ENCODE measurements at regions not wholly inside any gene's neighbourhood (a gene's known extent, or its start where the extent isn't known, plus 50 kb on each side); places are given as distances from the start of the nearest gene placed in this dataset.
A peak's percentile ranks its signal among the peaks of the same experiment; 100 is the strongest.

GRCh38 chr4:96073461-96073860 is 233.6 kb downstream of the PDHA2 start:
- 85% methylated on average over 2 of the region's 2 CpGs for WGBS, 2 donors
- TF ChIP-seq, protein P1, sequence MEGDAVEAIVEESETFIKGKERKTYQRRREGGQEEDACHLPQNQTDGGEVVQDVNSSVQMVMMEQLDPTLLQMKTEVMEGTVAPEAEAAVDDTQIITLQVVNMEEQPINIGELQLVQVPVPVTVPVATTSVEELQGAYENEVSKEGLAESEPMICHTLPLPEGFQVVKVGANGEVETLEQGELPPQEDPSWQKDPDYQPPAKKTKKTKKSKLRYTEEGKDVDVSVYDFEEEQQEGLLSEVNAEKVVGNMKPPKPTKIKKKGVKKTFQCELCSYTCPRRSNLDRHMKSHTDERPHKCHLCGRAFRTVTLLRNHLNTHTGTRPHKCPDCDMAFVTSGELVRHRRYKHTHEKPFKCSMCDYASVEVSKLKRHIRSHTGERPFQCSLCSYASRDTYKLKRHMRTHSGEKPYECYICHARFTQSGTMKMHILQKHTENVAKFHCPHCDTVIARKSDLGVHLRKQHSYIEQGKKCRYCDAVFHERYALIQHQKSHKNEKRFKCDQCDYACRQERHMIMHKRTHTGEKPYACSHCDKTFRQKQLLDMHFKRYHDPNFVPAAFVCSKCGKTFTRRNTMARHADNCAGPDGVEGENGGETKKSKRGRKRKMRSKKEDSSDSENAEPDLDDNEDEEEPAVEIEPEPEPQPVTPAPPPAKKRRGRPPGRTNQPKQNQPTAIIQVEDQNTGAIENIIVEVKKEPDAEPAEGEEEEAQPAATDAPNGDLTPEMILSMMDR (IDR thresholded peaks at IDR 0.05): no peak
- TF ChIP-seq POLR2A (IDR thresholded peaks at IDR 0.05): no peak
- Histone ChIP-seq H3K4me1 (no peaks in the 10 kb centered on the region), H3K9me3 (peaks cover 0 to 5% (median 0%) of the 10 kb centered on the region in 3 donors), H3K27ac (no peak overlapping the region), H3K4me3 (no peak overlapping the region), H3K27me3 (no peaks in the 10 kb centered on the region), H3K36me3 (replicated peaks in 1 of 2; ENCODE audit: insufficient read depth in 1 of 2, low read depth in 2 of 2) (no peaks in the 10 kb centered on the region)
- ATAC-seq (no peak), DNase-seq (no peak)
- intact Hi-C loops (cut with DNase I): no loop called here

DNA sequence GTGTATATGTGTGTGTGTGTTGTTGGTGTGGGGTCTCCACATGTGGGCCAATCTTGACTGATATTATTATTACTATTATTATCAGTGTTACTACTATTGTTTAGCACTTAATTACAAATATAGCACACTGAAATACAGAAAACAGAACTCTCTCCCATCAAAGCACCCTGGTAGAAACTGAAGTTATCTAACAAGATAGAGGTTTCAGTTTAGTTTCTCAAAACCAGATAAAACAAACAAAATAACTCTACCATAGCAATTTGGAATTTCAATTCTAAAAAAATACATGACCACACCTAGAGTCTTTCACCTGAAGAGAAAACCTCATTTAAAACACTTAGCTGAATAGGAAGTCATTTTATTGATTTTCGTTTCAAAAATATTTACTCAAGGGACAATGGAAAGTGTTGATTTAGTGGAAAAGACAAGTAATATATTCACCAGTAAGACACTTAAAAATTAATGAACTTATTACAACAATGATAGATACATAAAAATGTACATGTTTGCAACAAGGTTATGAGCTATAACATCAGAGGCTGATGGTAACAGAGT is 252.3 kb downstream of the PDHA2 start:
- H3K27ac ChIP-seq: no peak overlapping the region
- no peaks in the 10 kb centered on the region for H3K9me3 ChIP-seq
- 15 to 23% methylated on average over 1 of the region's 1 CpG for WGBS, 2 donors
- H3K36me3 ChIP-seq (replicated peaks in 1 of 2; ENCODE audit: insufficient read depth in 1 of 2, low read depth in 2 of 2): no peaks in the 10 kb centered on the region
- ATAC-seq (no peak), DNase-seq (no peak)
- H3K27me3 ChIP-seq: no peaks in the 10 kb centered on the region
- H3K4me1 ChIP-seq: peaks cover 20% of the 10 kb centered on the region
- no peak overlapping the region for H3K4me3 ChIP-seq
- intact Hi-C loops (cut with DNase I): no loop called here
- TF ChIP-seq, protein P1 (IDR thresholded peaks at IDR 0.05): no peak
- TF ChIP-seq POLR2A (IDR thresholded peaks at IDR 0.05): no peak

GRCh38 chr4:96093057-96093456 is 253.2 kb downstream of the PDHA2 start:
- intact Hi-C loops (cut with DNase I): no loop called here
- Histone ChIP-seq H3K27ac (peak overlapping the region in 2 of 4 donors; percentile 44 to 62), H3K36me3 (replicated peaks in 1 of 2; ENCODE audit: insufficient read depth in 1 of 2, low read depth in 2 of 2) (no peaks in the 10 kb centered on the region), H3K27me3 (no peaks in the 10 kb centered on the region), H3K4me3 (no peak overlapping the region), H3K4me1 (peaks cover 20% of the 10 kb centered on the region), H3K9me3 (no peaks in the 10 kb centered on the region)
- peak; percentile 46 to 79 (median 69) for DNase-seq
- ATAC-seq: peak; percentile 89
- 7 to 8% methylated on average over 3 of the region's 3 CpGs for WGBS, 2 donors
- TF ChIP-seq, protein P1 (IDR thresholded peaks at IDR 0.05): no peak
- no peak for TF ChIP-seq POLR2A (IDR thresholded peaks at IDR 0.05)

DNA sequence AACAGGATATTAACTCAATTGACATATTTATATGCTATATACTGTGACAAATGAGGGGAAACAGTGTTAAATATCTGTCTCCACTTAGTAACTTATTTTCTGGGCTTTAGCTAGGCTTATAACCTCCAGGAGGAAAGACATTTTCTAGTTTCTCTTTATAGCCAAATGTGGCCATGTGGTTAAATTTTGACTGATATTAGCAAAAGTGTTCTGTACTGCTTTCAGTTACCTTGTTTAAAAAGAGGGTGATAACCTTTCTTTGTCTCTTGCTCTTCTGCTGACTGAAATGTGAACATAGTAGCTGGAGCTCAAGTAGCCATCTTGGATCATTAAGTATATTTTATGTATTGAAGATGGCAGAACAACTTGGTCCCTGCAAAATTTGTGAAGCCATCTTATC is 253.7 kb downstream of the PDHA2 start:
- no peak overlapping the region for H3K4me3 ChIP-seq
- no peak for ATAC-seq

DNA sequence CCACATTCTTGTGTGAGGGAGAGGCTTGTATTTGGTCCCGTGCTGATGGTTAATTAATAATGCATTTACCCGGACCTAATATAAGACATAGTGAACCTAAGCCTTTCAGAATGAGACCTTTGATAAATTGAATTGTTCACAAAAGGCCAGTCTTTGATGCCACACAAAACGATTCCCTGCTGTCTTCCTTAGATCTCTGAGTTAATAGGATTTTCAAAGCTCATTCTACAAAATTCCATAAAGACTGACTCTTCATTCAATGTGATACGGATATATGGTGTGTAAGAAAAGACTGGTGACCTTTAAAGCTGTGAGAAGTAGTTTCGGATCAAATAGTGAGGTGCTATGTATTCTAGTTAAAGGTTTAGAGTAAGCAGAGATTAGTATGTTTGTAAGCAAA is 254.3 kb downstream of the PDHA2 start:
- Histone ChIP-seq H3K27ac (no peak overlapping the region), H3K4me1 (peaks cover 20% of the 10 kb centered on the region), H3K36me3 (replicated peaks in 1 of 2; ENCODE audit: insufficient read depth in 1 of 2, low read depth in 2 of 2) (no peaks in the 10 kb centered on the region), H3K4me3 (no peak overlapping the region), H3K9me3 (no peaks in the 10 kb centered on the region), H3K27me3 (no peaks in the 10 kb centered on the region)
- TF ChIP-seq, protein P1 (IDR thresholded peaks at IDR 0.05): no peak
- WGBS, 2 donors: 62 to 65% methylated on average over 5 of the region's 5 CpGs
- intact Hi-C loops (cut with DNase I): no loop called here
- DNase-seq (no peak), ATAC-seq (no peak)

More for the DNA sequence above, 253.7 kb downstream of the PDHA2 start:
- no peaks in the 10 kb centered on the region for H3K27me3 ChIP-seq
- intact Hi-C loops (cut with DNase I): no loop called here
- no peaks in the 10 kb centered on the region for H3K9me3 ChIP-seq
- DNase-seq: no peak
- H3K4me1 ChIP-seq: peaks cover 20% of the 10 kb centered on the region
- H3K36me3 ChIP-seq (replicated peaks in 1 of 2; ENCODE audit: insufficient read depth in 1 of 2, low read depth in 2 of 2): no peaks in the 10 kb centered on the region
- H3K27ac ChIP-seq: peak overlapping the region in 2 of 4 donors; percentile 44 to 62
- TF ChIP-seq, protein P1 (IDR thresholded peaks at IDR 0.05): no peak
- no peak for TF ChIP-seq POLR2A (IDR thresholded peaks at IDR 0.05)

Measured in body of pancreas (tissue), 4 donors.